GM06990 (cell line): ENCODE measurements at regions not wholly inside any gene's neighbourhood (a gene's known extent, or its start where the extent isn't known, plus 50 kb on each side); places are given as distances from the start of the nearest gene placed in this dataset.

Source experiments
- DNase-seq: peaks from one replicate; pipeline ENCODE4 v3.0.0-alpha.2; 2011; ENCODE audit not compliant: insufficient read length; ENCODE audit errors: extremely low read depth
- H3K27me3 ChIP-seq: replicated peaks from 2 replicates; pipeline ENCODE4 v1.6.0; 2011; ENCODE audit warnings: low read length; ENCODE audit not compliant: control insufficient read depth, insufficient read depth
- H3K36me3 ChIP-seq: 2 replicates; pipeline ENCODE4 v1.5.1; 2011; ENCODE audit warnings: low read length; ENCODE audit not compliant: control insufficient read depth, insufficient read depth
- H3K4me3 ChIP-seq: replicated peaks from 2 replicates; pipeline ENCODE4 v1.5.1; 2011; ENCODE audit warnings: low read depth, mild to moderate bottlenecking, control low read depth, low read length
- CTCF ChIP-seq: IDR thresholded peaks from 2 replicates; pipeline ENCODE4 v1.5.1; 2011; ENCODE audit warnings: low read length, control low read depth, mild to moderate bottlenecking, inconsistent platforms; ENCODE audit not compliant: insufficient read depth, poor library complexity, severe bottlenecking

DNA sequence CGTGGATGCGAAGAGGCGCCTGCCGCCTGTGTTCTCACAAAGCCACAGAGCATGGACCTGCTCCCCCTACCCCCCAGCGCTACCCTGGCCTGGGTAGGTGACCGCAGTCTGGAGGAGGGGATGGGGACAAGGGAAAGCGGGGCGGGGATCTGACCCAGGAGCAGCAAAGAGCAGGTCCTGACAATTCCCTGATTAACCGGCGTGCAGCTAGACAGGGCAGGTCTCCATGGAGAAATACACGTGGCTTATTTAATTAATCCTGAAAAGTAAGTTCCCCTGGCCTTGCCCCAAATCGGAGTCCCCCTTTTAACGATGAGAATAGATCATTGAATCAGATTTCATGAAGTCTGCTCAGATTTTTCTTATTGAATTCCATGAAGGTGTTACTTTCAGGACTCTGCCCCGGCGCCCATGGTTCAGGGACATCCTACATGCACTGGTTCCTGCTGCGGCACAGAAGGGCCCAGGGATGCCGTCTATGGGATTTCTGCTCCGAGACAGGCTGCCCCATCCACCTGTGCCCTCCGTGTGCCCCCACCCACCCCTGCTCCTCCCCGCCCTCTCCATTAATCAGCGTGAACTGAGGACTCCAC is 251.0 kb upstream of the SFSWAP start:
- H3K27me3 ChIP-seq: no peaks in the 10 kb centered on the region; the same call in 1 of the 2 replicates
- no peaks in the 10 kb centered on the region for H3K36me3 ChIP-seq
- no peak for TF ChIP-seq CTCF
- DNase-seq: no peak
- H3K4me3 ChIP-seq: no peak overlapping the region

DNA sequence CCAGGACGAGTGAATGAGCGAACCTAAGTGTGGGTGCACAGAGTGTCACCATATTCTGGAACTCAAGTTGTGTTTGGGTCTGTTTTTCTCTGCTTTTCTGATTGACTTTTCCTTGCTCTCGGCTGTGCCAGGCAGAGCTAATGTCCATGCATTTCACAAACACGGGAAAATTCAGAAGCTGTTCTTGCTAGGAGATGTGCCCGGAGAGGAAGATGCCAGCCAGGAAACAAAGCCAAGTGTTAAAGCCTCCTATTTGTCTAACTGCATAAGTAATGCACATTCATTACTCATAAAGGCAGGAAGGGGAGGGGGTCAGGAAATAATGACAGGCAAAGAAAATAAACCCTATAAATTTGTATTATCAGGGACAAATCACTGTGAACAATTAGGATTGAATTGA is 250.4 kb upstream of the SFSWAP start:
- H3K27me3 ChIP-seq: no peaks in the 10 kb centered on the region; the same call in 1 of the 2 replicates
- no peaks in the 10 kb centered on the region for H3K36me3 ChIP-seq
- TF ChIP-seq CTCF: no peak
- DNase-seq: no peak
- H3K4me3 ChIP-seq: no peak overlapping the region

GRCh38 chr12:131461096-131461495 is 249.8 kb upstream of the SFSWAP start:
- Histone ChIP-seq H3K36me3 (no peaks in the 10 kb centered on the region), H3K27me3 (no peaks in the 10 kb centered on the region; the same call in 1 of the 2 replicates), H3K4me3 (no peak overlapping the region)
- DNase-seq: no peak
- TF ChIP-seq CTCF: no peak

GRCh38 chr12:131463174-131463573 is 247.7 kb upstream of the SFSWAP start:
- Histone ChIP-seq H3K36me3 (no peaks in the 10 kb centered on the region), H3K27me3 (no peaks in the 10 kb centered on the region; the same call in 1 of the 2 replicates), H3K4me3 (no peak overlapping the region)
- TF ChIP-seq CTCF: no peak
- DNase-seq: no peak

- no peak for TF ChIP-seq CTCF
- Histone ChIP-seq H3K4me3 (no peak overlapping the region), H3K27me3 (no peaks in the 10 kb centered on the region; the same call in 1 of the 2 replicates), H3K36me3 (no peaks in the 10 kb centered on the region)
- DNase-seq: no peak
These were observed 246.8 kb upstream of the SFSWAP start for GRCh38 chr12:131464081-131464480.

DNA sequence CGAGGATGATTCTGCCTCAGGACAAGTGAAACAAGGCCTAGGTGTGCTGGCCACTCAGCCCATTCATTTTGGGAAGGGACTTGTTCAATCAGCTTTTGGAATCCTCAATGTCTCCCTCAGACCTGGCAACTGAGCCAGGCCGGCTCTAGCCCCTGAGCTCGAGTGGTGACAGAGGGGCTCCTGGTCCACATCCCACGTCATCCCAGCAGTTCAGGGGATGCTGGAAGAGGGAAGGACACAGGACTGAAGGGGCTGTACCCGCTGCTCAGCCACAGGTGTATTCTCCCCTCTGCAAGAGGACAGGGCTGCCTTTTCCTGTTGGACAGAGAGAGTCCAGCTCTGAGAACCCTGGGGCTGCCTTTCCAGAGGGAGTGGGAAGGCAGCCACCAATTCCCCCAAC is 244.6 kb upstream of the SFSWAP start:
- no peaks in the 10 kb centered on the region; the same call in 1 of the 2 replicates for H3K27me3 ChIP-seq
- H3K4me3 ChIP-seq: no peak overlapping the region
- no peak for DNase-seq
- H3K36me3 ChIP-seq: no peaks in the 10 kb centered on the region
- TF ChIP-seq CTCF: no peak
